ENCODE measurements at regions not wholly inside any gene's neighbourhood (a gene's known extent, or its start where the extent isn't known, plus 50 kb on each side); places are given as distances from the start of the nearest gene placed in this dataset.

DNA sequence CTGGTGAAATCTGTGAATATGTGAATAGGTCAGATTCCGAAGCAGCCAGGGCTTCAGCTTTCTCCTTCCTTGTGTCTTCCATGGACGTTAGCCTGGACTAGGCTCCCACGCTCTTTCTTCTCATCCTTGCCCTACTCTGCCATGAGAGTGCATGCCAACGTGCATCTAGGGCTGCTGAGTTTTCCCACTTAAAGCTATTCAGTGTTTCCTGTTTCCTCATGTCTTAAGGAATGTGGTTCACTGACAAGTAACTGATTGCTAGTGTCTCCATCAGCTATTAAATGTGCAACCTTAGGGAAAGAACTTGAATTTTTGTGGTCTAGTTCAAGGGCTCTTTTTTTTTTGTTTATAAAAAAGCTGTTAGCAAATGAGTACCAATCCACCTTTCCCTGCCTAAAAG, 642.3 kb upstream of the LINC00305 start:
- H3K9me3 Mint-ChIP-seq: 0 out of 2 replicates have a peak, but pooled peaks cover 5% of the 10 kb centered on the region
- TF ChIP-seq, protein P1, sequence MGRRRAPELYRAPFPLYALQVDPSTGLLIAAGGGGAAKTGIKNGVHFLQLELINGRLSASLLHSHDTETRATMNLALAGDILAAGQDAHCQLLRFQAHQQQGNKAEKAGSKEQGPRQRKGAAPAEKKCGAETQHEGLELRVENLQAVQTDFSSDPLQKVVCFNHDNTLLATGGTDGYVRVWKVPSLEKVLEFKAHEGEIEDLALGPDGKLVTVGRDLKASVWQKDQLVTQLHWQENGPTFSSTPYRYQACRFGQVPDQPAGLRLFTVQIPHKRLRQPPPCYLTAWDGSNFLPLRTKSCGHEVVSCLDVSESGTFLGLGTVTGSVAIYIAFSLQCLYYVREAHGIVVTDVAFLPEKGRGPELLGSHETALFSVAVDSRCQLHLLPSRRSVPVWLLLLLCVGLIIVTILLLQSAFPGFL (CRISPR knock-in tag; IDR thresholded peaks at IDR 0.05; ENCODE audit: borderline replicate concordance): no peak
- no peak for TF ChIP-seq TEAD4 (CRISPR knock-in tag; IDR thresholded peaks at IDR 0.05)
- no peak for TF ChIP-seq ATF6 (CRISPR knock-in tag; IDR thresholded peaks at IDR 0.05)
- TF ChIP-seq ZNF121 (CRISPR knock-in tag; IDR thresholded peaks at IDR 0.05): no peak
- TF ChIP-seq ZNF232 (CRISPR knock-in tag; IDR thresholded peaks at IDR 0.05): no peak
- no peak for TF ChIP-seq IRF1 (CRISPR knock-in tag; IDR thresholded peaks at IDR 0.05)
- TF ChIP-seq AR (CRISPR knock-in tag; IDR thresholded peaks at IDR 0.05): no peak
- no peak for TF ChIP-seq TEAD1 (CRISPR knock-in tag; IDR thresholded peaks at IDR 0.05)
- no peak for TF ChIP-seq FOXJ3 (CRISPR knock-in tag; IDR thresholded peaks at IDR 0.05; ENCODE audit: borderline replicate concordance)
- no peak for TF ChIP-seq JUN (CRISPR knock-in tag; IDR thresholded peaks at IDR 0.05)
- TF ChIP-seq, protein P2, sequence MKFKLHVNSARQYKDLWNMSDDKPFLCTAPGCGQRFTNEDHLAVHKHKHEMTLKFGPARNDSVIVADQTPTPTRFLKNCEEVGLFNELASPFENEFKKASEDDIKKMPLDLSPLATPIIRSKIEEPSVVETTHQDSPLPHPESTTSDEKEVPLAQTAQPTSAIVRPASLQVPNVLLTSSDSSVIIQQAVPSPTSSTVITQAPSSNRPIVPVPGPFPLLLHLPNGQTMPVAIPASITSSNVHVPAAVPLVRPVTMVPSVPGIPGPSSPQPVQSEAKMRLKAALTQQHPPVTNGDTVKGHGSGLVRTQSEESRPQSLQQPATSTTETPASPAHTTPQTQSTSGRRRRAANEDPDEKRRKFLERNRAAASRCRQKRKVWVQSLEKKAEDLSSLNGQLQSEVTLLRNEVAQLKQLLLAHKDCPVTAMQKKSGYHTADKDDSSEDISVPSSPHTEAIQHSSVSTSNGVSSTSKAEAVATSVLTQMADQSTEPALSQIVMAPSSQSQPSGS (CRISPR knock-in tag; IDR thresholded peaks at IDR 0.05; ENCODE audit: borderline replicate concordance, low read depth): no peak
- no peak for TF ChIP-seq NFE2L1 (CRISPR knock-in tag; IDR thresholded peaks at IDR 0.05)
- TF ChIP-seq USF2 (CRISPR knock-in tag; IDR thresholded peaks at IDR 0.05): no peak
- TF ChIP-seq FOXP4 (CRISPR knock-in tag; IDR thresholded peaks at IDR 0.05): no peak
- no peak for TF ChIP-seq ZNF396 (CRISPR knock-in tag; IDR thresholded peaks at IDR 0.05; ENCODE audit: borderline replicate concordance)
- no peak for TF ChIP-seq MXD4 (CRISPR knock-in tag; IDR thresholded peaks at IDR 0.05; ENCODE audit: borderline replicate concordance)
- TF ChIP-seq ATF1 (CRISPR knock-in tag; IDR thresholded peaks at IDR 0.05): no peak
- TF ChIP-seq, protein P3, sequence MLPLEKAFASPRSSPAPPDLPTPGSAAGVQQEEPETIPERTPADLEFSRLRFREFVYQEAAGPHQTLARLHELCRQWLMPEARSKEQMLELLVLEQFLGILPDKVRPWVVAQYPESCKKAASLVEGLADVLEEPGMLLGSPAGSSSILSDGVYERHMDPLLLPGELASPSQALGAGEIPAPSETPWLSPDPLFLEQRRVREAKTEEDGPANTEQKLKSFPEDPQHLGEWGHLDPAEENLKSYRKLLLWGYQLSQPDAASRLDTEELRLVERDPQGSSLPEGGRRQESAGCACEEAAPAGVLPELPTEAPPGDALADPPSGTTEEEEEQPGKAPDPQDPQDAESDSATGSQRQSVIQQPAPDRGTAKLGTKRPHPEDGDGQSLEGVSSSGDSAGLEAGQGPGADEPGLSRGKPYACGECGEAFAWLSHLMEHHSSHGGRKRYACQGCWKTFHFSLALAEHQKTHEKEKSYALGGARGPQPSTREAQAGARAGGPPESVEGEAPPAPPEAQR (CRISPR knock-in tag; IDR thresholded peaks at IDR 0.05): no peak
- no peak for TF ChIP-seq FOXK1 (CRISPR knock-in tag; IDR thresholded peaks at IDR 0.05)
- no peak for TF ChIP-seq GABPB1 (CRISPR knock-in tag; IDR thresholded peaks at IDR 0.05)
- H3K4me1 Mint-ChIP-seq: peaks cover 3% of the 10 kb centered on the region; the same call in 1 of the 2 replicates
- H3K27me3 Mint-ChIP-seq (ENCODE audit: low read depth): no peaks in the 10 kb centered on the region
- H3K27ac Mint-ChIP-seq: no peak overlapping the region
- no peak overlapping the region for H3K4me3 Mint-ChIP-seq
- ChIA-PET POLR2A (no interaction called here), CTCF (interaction anchor here (0.5 to 1.7 kb wide), 2 partner anchors 10 to 43 kb away, joined by 3 to 4 read pairs; no protein-coding TSS in a partner anchor)
- H3K36me3 Mint-ChIP-seq: no peaks in the 10 kb centered on the region
- DNase-seq (ENCODE audit: low spot score) (no peak), ATAC-seq (no peak)
